ENCODE measurements at regions not wholly inside any gene's neighbourhood (a gene's known extent, or its start where the extent isn't known, plus 50 kb on each side); places are given as distances from the start of the nearest gene placed in this dataset.

GRCh38 chr4:32475710-32476109 lies 1755.5 kb downstream of the PCDH7 start:
- TF ChIP-seq CTCF (IDR thresholded peaks at IDR 0.05 in 4 of 5, conservative IDR thresholded peaks at IDR 0.05 in 1 of 5): no peak
- TF ChIP-seq POLR2A (IDR thresholded peaks at IDR 0.05): no peak
